ENCODE measurements at regions not wholly inside any gene's neighbourhood (a gene's known extent, or its start where the extent isn't known, plus 50 kb on each side); places are given as distances from the start of the nearest gene placed in this dataset.

GRCh38 chr7:84507529-84507928 lies 312.9 kb upstream of the SEMA3A start:
- Histone ChIP-seq H3K4me2 (ENCODE audit: low read depth, low read length) (no peak overlapping the region), H4K20me1 (ENCODE audit: insufficient read depth, low read length) (no peaks in the 10 kb centered on the region)
- DNase-seq: no peak

GRCh38 chr7:84506151-84506550 lies 311.6 kb upstream of the SEMA3A start:
- DNase-seq: no peak
- Histone ChIP-seq H3K9ac (ENCODE audit: low read length) (no peak overlapping the region), H3F3A (ENCODE audit: insufficient read depth, low read length) (no peaks in the 10 kb centered on the region), H3K9me3 (replicated peaks; ENCODE audit: insufficient read depth, low read length) (no peaks in the 10 kb centered on the region), H4K20me1 (ENCODE audit: insufficient read depth, low read length) (no peaks in the 10 kb centered on the region), H3K79me2 (ENCODE audit: low read length) (no peaks in the 10 kb centered on the region), H3K36me3 (replicated peaks; ENCODE audit: insufficient read depth, low read length) (no peaks in the 10 kb centered on the region), H3K9me2 (replicated peaks; ENCODE audit: insufficient read depth, low read length) (no peaks in the 10 kb centered on the region), H3K4me1 (ENCODE audit: low read length) (no peaks in the 10 kb centered on the region), H3K27ac (ENCODE audit: low read length) (no peak overlapping the region), H3K27me3 (replicated peaks; ENCODE audit: insufficient read depth, low read length) (no peaks in the 10 kb centered on the region), H2AFZ (ENCODE audit: low read length) (no peak overlapping the region), H3K4me2 (ENCODE audit: low read depth, low read length) (no peak overlapping the region), H3K4me3 (ENCODE audit: low read length) (no peak overlapping the region)
- TF ChIP-seq CTCF (IDR thresholded peaks at IDR 0.05; ENCODE audit: low read length) (no peak), EZH2phosphoT487 (IDR thresholded peaks at IDR 0.05; ENCODE audit: low read length) (no peak), EZH2 (optimal IDR thresholded peaks at IDR 0.05; ENCODE audit: low read depth, low read length) (no peak)

More at GRCh38 chr7:84507529-84507928, 312.9 kb upstream of the SEMA3A start:
- H3K9me2 ChIP-seq (replicated peaks; ENCODE audit: insufficient read depth, low read length): no peaks in the 10 kb centered on the region
- H3K27ac ChIP-seq (ENCODE audit: low read length): no peak overlapping the region
- H3K36me3 ChIP-seq (replicated peaks; ENCODE audit: insufficient read depth, low read length): no peaks in the 10 kb centered on the region
- H3K9ac ChIP-seq (ENCODE audit: low read length): no peak overlapping the region
- no peaks in the 10 kb centered on the region for H3K4me1 ChIP-seq (ENCODE audit: low read length)
- no peak overlapping the region for H3K4me3 ChIP-seq (ENCODE audit: low read length)
- H3K79me2 ChIP-seq (ENCODE audit: low read length): no peaks in the 10 kb centered on the region
- H3K9me3 ChIP-seq (replicated peaks; ENCODE audit: insufficient read depth, low read length): no peaks in the 10 kb centered on the region
- H3F3A ChIP-seq (ENCODE audit: insufficient read depth, low read length): no peaks in the 10 kb centered on the region
- no peak overlapping the region for H2AFZ ChIP-seq (ENCODE audit: low read length)
- no peaks in the 10 kb centered on the region for H3K27me3 ChIP-seq (replicated peaks; ENCODE audit: insufficient read depth, low read length)
- no peak for TF ChIP-seq CTCF (IDR thresholded peaks at IDR 0.05; ENCODE audit: low read length)
- no peak for TF ChIP-seq EZH2 (optimal IDR thresholded peaks at IDR 0.05; ENCODE audit: low read depth, low read length)
- no peak for TF ChIP-seq EZH2phosphoT487 (IDR thresholded peaks at IDR 0.05; ENCODE audit: low read length)

- H3K36me3 ChIP-seq (replicated peaks; ENCODE audit: insufficient read depth, low read length): no peaks in the 10 kb centered on the region
- H3K9me3 ChIP-seq (replicated peaks; ENCODE audit: insufficient read depth, low read length): no peaks in the 10 kb centered on the region
- H3K9ac ChIP-seq (ENCODE audit: low read length): no peak overlapping the region
- DNase-seq: no peak
- no peak overlapping the region for H3K4me2 ChIP-seq (ENCODE audit: low read depth, low read length)
- no peak overlapping the region for H3K4me3 ChIP-seq (ENCODE audit: low read length)
- H3K4me1 ChIP-seq (ENCODE audit: low read length): no peaks in the 10 kb centered on the region
- no peak overlapping the region for H2AFZ ChIP-seq (ENCODE audit: low read length)
- H3F3A ChIP-seq (ENCODE audit: insufficient read depth, low read length): no peaks in the 10 kb centered on the region
- H4K20me1 ChIP-seq (ENCODE audit: insufficient read depth, low read length): no peaks in the 10 kb centered on the region
- no peaks in the 10 kb centered on the region for H3K79me2 ChIP-seq (ENCODE audit: low read length)
- no peaks in the 10 kb centered on the region for H3K9me2 ChIP-seq (replicated peaks; ENCODE audit: insufficient read depth, low read length)
- TF ChIP-seq EZH2 (optimal IDR thresholded peaks at IDR 0.05; ENCODE audit: low read depth, low read length) (no peak), CTCF (IDR thresholded peaks at IDR 0.05; ENCODE audit: low read length) (no peak), EZH2phosphoT487 (IDR thresholded peaks at IDR 0.05; ENCODE audit: low read length) (no peak)
- no peak overlapping the region for H3K27ac ChIP-seq (ENCODE audit: low read length)
- no peaks in the 10 kb centered on the region for H3K27me3 ChIP-seq (replicated peaks; ENCODE audit: insufficient read depth, low read length)
Observed at GRCh38 chr7:84502239-84502638, 307.6 kb upstream of the SEMA3A start.

Data from MM.1S (cell line).